ENCODE measurements at regions not wholly inside any gene's neighbourhood (a gene's known extent, or its start where the extent isn't known, plus 50 kb on each side); places are given as distances from the start of the nearest gene placed in this dataset.

DNA sequence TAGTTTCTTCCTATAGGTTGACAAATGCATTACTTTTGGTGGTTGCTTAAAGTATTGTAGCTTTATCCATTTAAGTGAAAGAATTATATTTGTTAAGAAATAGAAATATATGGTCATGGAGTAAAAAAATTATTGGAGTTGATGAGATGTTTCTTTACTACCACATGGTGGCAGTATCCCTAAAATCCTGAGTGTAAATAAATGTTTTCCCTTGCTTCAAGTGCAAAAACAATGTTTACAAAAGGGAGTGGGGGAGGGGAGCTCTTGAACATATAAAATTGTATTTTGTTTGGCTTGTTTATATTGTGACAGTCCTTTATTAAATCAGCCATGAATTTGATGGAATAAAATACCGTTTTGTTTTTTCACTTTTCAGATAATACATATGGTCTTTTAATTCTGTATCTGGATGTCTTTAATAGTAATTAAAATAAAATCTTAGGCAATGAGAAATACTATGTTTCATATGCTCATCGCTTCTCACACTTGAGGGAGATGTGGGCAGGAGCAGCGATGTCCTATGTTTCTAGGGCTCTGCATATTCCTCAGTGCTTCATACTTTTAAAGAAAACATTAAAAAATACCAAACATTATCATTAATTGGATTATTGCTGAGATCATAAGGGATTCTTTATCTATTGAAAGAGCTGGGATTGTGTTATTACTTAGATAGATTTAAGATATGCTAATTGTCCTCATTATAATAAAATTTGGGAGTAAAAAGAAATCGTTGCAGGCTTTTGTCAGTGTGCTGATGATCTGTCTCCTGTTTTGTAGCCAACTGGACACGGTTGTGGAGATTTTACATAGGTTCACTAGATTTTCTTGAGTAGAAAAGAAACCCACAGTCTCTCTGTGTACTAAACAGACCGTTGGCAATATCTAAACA lies 349.7 kb downstream of the TUSC7 start:
- TF ChIP-seq EZH2 (IDR thresholded peaks at IDR 0.05; ENCODE audit: low read depth) (no peak), CTCF (conservative IDR thresholded peaks at IDR 0.05) (peak; percentile 68)

Data from PC-9 (cell line).